ENCODE measurements at regions not wholly inside any gene's neighbourhood (a gene's known extent, or its start where the extent isn't known, plus 50 kb on each side); places are given as distances from the start of the nearest gene placed in this dataset.

DNA sequence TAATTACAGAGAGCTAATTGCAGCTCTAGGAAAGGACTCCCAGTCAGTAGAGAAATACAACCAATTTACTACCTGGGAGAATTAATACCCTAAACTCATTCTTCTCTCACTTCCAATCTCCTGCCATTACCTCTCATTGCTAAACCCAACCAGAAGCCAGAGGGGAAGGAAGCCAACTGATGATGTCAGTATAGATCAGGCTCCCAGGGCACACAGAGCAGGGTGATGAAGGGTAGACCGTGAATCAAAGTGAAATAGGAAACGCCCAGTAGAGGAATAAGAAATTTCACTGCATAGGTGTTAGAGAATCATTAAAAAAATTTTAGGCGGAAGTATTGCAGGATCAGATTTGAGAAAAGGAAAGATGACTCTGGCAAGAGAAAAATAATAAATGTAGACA, 456.8 kb upstream of the NXPH2 start:
- FAIRE-seq (no peak), DNase-seq (ENCODE audit: low read depth, low spot score) (no peak)
- Histone ChIP-seq H3K36me3 (ENCODE audit: control insufficient read depth in 2 of 2, extremely low read depth in 1 of 2, insufficient read depth in 2 of 2, low read length in 2 of 2) (no peaks in the 10 kb centered on the region), H3K79me2 (ENCODE audit: control insufficient read depth, insufficient read depth, low read length) (no peaks in the 10 kb centered on the region), H3K9ac (replicated peaks; ENCODE audit: extremely low read depth, insufficient read depth, low read length) (no peak overlapping the region), H2AFZ (ENCODE audit: low read depth, low read length) (no peak overlapping the region), H3K4me1 (ENCODE audit: control insufficient read depth, extremely low read depth, insufficient read depth, low read length) (no peaks in the 10 kb centered on the region), H4K20me1 (replicated peaks; ENCODE audit: control insufficient read depth, extremely low read depth, insufficient read depth, low read length) (no peaks in the 10 kb centered on the region), H3K4me3 (replicated peaks in 1 of 3; ENCODE audit: insufficient read depth in 1 of 3, low read depth in 1 of 3, low read length in 3 of 3) (no peak overlapping the region), H3K9me1 (replicated peaks; ENCODE audit: control insufficient read depth, extremely low read depth, insufficient read depth, low read length) (no peaks in the 10 kb centered on the region), H3K9me3 (replicated peaks; ENCODE audit: control insufficient read depth, insufficient read depth, low read length) (peaks cover 4% of the 10 kb centered on the region), H3K27ac (ENCODE audit: insufficient read depth, low read depth, low read length) (no peak overlapping the region), H3K4me2 (ENCODE audit: insufficient read depth, low read length) (no peak overlapping the region), H3K27me3 (ENCODE audit: control insufficient read depth in 2 of 2, insufficient read depth in 2 of 2, low read length in 2 of 2) (no peaks in the 10 kb centered on the region)
- intact Hi-C loops (cut with micrococcal nuclease) (no loop called here), dilution Hi-C loops (cut with MboI; ENCODE audit: extremely low pct_ligation_motif_present, low sequenced_read_pairs) (no loop called here)
- POLR2A ChIA-PET = no interaction called here
- no TSS peak for BruUV-seq (replicated peaks)
- TF ChIP-seq EZH2 (IDR thresholded peaks at IDR 0.05; ENCODE audit: borderline replicate concordance, low read depth, low read length, severe bottlenecking) (no peak), GATA2 (IDR thresholded peaks at IDR 0.05; ENCODE audit: insufficient read depth, insufficient read length, low read depth, low read length) (no peak), POLR2A (IDR thresholded peaks at IDR 0.05; ENCODE audit: low read depth, low read length) (no peak), MYC (IDR thresholded peaks at IDR 0.05; ENCODE audit: low read depth, low read length) (no peak), JUN (IDR thresholded peaks at IDR 0.05; ENCODE audit: borderline replicate concordance, insufficient read depth, insufficient read length, low read depth) (no peak), POLR2AphosphoS5 (IDR thresholded peaks at IDR 0.05; ENCODE audit: insufficient read depth, low read depth, low read length) (no peak)
- TF ChIP-seq, protein P1, sequence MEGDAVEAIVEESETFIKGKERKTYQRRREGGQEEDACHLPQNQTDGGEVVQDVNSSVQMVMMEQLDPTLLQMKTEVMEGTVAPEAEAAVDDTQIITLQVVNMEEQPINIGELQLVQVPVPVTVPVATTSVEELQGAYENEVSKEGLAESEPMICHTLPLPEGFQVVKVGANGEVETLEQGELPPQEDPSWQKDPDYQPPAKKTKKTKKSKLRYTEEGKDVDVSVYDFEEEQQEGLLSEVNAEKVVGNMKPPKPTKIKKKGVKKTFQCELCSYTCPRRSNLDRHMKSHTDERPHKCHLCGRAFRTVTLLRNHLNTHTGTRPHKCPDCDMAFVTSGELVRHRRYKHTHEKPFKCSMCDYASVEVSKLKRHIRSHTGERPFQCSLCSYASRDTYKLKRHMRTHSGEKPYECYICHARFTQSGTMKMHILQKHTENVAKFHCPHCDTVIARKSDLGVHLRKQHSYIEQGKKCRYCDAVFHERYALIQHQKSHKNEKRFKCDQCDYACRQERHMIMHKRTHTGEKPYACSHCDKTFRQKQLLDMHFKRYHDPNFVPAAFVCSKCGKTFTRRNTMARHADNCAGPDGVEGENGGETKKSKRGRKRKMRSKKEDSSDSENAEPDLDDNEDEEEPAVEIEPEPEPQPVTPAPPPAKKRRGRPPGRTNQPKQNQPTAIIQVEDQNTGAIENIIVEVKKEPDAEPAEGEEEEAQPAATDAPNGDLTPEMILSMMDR (IDR thresholded peaks at IDR 0.05; ENCODE audit: extremely low read depth in 1 of 2, insufficient read depth in 1 of 2, low read depth in 1 of 2, low read length in 2 of 2) = no peak
- CTCF ChIA-PET = no interaction called here

- H4K20me1 ChIP-seq (replicated peaks; ENCODE audit: control insufficient read depth, extremely low read depth, insufficient read depth, low read length) = no peaks in the 10 kb centered on the region
- TF ChIP-seq MYC (IDR thresholded peaks at IDR 0.05; ENCODE audit: low read depth, low read length) (no peak), FOS (IDR thresholded peaks at IDR 0.05; ENCODE audit: borderline replicate concordance, insufficient read depth, low read length) (no peak), GATA2 (IDR thresholded peaks at IDR 0.05; ENCODE audit: insufficient read depth, insufficient read length, low read depth, low read length) (no peak), POLR2A (IDR thresholded peaks at IDR 0.05; ENCODE audit: low read depth, low read length) (no peak), EZH2 (IDR thresholded peaks at IDR 0.05; ENCODE audit: borderline replicate concordance, low read depth, low read length, severe bottlenecking) (no peak), MAX (IDR thresholded peaks at IDR 0.05; ENCODE audit: insufficient read depth, insufficient read length) (no peak), POLR2AphosphoS5 (IDR thresholded peaks at IDR 0.05; ENCODE audit: insufficient read depth, low read depth, low read length) (no peak), JUN (IDR thresholded peaks at IDR 0.05; ENCODE audit: borderline replicate concordance, insufficient read depth, insufficient read length, low read depth) (no peak)
- TF ChIP-seq, protein P1 (IDR thresholded peaks at IDR 0.05; ENCODE audit: extremely low read depth in 1 of 2, insufficient read depth in 1 of 2, low read depth in 1 of 2, low read length in 2 of 2) = no peak
- DNase-seq (ENCODE audit: low read depth, low spot score) (no peak), FAIRE-seq (no peak)
- dilution Hi-C loops (cut with MboI; ENCODE audit: extremely low pct_ligation_motif_present, low sequenced_read_pairs) = no loop called here
- no TSS peak for BruUV-seq (replicated peaks)
- no peak overlapping the region for H3K4me2 ChIP-seq (ENCODE audit: insufficient read depth, low read length)
- no peak overlapping the region for H2AFZ ChIP-seq (ENCODE audit: low read depth, low read length)
- H3K9me1 ChIP-seq (replicated peaks; ENCODE audit: control insufficient read depth, extremely low read depth, insufficient read depth, low read length) = no peaks in the 10 kb centered on the region
- H3K9me3 ChIP-seq (replicated peaks; ENCODE audit: control insufficient read depth, insufficient read depth, low read length) = no peaks in the 10 kb centered on the region
- intact Hi-C loops (cut with micrococcal nuclease) = no loop called here
- H3K79me2 ChIP-seq (ENCODE audit: control insufficient read depth, insufficient read depth, low read length) = no peaks in the 10 kb centered on the region
- ChIA-PET POLR2A (no interaction called here), CTCF (no interaction called here)
- no peaks in the 10 kb centered on the region for H3K27me3 ChIP-seq (ENCODE audit: control insufficient read depth in 2 of 2, insufficient read depth in 2 of 2, low read length in 2 of 2)
- H3K27ac ChIP-seq (ENCODE audit: insufficient read depth, low read depth, low read length) = no peak overlapping the region
- H3K36me3 ChIP-seq (ENCODE audit: control insufficient read depth in 2 of 2, extremely low read depth in 1 of 2, insufficient read depth in 2 of 2, low read length in 2 of 2) = no peaks in the 10 kb centered on the region
- H3K4me3 ChIP-seq (replicated peaks in 1 of 3; ENCODE audit: insufficient read depth in 1 of 3, low read depth in 1 of 3, low read length in 3 of 3) = no peak overlapping the region
- no peaks in the 10 kb centered on the region for H3K4me1 ChIP-seq (ENCODE audit: control insufficient read depth, extremely low read depth, insufficient read depth, low read length)
- H3K9ac ChIP-seq (replicated peaks; ENCODE audit: extremely low read depth, insufficient read depth, low read length) = no peak overlapping the region
Measured at GRCh38 chr2:139230881-139231280, 450.7 kb upstream of the NXPH2 start.
